ENCODE measurements at regions not wholly inside any gene's neighbourhood (a gene's known extent, or its start where the extent isn't known, plus 50 kb on each side); places are given as distances from the start of the nearest gene placed in this dataset.

GRCh38 chr12:107288414-107289127 is 195.2 kb upstream of the CRY1 start:
- H3K9me3 ChIP-seq (ENCODE audit: insufficient read depth in 2 of 2, low read depth in 1 of 2, low read length in 1 of 2), result peaks cover 3 to 5% of the 10 kb centered on the region in 2 experiments; a peak in 2 of 4 replicates
- no peak for TF ChIP-seq CBX8 (IDR thresholded peaks at IDR 0.05; ENCODE audit: borderline replicate concordance, low read depth, low read length)
- TF ChIP-seq MAFK (IDR thresholded peaks at IDR 0.05; ENCODE audit: low read depth, low read length), result no peak
- no peak for TF ChIP-seq SIN3A (conservative IDR thresholded peaks at IDR 0.05 in 1 of 2, IDR thresholded peaks at IDR 0.05 in 1 of 2; ENCODE audit: low read depth in 1 of 2, low read length in 2 of 2)
- H2AK5ac ChIP-seq (ENCODE audit: low read depth, low read length), result no peak overlapping the region
- H2AFZ ChIP-seq (ENCODE audit: low read length), result no peak overlapping the region
- H3K4me2 ChIP-seq (ENCODE audit: insufficient read depth in 1 of 2, low read depth in 2 of 2, low read length in 2 of 2), result no peak overlapping the region
- 90% methylated on average over 15 of the region's 15 CpGs; no CpG with 5 or more reads in 1 of the 2 experiments for WGBS, 2 experiments (ENCODE audit: extremely low coverage in 1 of 2, insufficient coverage in 1 of 2, insufficient read length in 1 of 2, insufficient replicate concordance in 2 of 2, low coverage in 1 of 2, low lambda C conversion rate in 2 of 2, missing lambda C conversion rate in 1 of 2)
- H3K56ac ChIP-seq (replicated peaks; ENCODE audit: insufficient read length, low read depth, low read length), result no peak overlapping the region
- no peak overlapping the region for H3K23ac ChIP-seq (ENCODE audit: insufficient read length)
- no peaks in the 10 kb centered on the region for H3K27me3 ChIP-seq (replicated peaks in 1 of 4; ENCODE audit: control insufficient read depth in 3 of 4, extremely low read depth in 1 of 4, insufficient read depth in 3 of 4, low read length in 3 of 4)
- H3K9ac ChIP-seq (replicated peaks in 1 of 4; ENCODE audit: extremely low read depth in 1 of 4, low read depth in 3 of 4, low read length in 3 of 4), result no peak overlapping the region
- no peaks in the 10 kb centered on the region for H4K20me1 ChIP-seq (replicated peaks in 1 of 2; ENCODE audit: control insufficient read depth in 1 of 2, insufficient read depth in 2 of 2, low read length in 2 of 2)
- no peaks in the 10 kb centered on the region; a peak in 1 of 7 replicates for H3K4me1 ChIP-seq (replicated peaks in 1 of 4; ENCODE audit: control insufficient read depth in 3 of 4, insufficient read depth in 4 of 4, low read length in 3 of 4)
- no peak for FAIRE-seq
- H2BK12ac ChIP-seq (ENCODE audit: low read depth, low read length), result no peak overlapping the region
- no peak overlapping the region for H4K8ac ChIP-seq (ENCODE audit: extremely low read depth, insufficient read depth, low read length)
- H3K79me1 ChIP-seq (ENCODE audit: low read depth, low read length), result no peaks in the 10 kb centered on the region
- no peak overlapping the region for H4K5ac ChIP-seq (ENCODE audit: insufficient read length, low read depth, low read length)
- no peak overlapping the region for H3K4me3 ChIP-seq (ENCODE audit: extremely low read depth in 1 of 4, insufficient read depth in 2 of 4, low read depth in 3 of 4, low read length in 4 of 4)
- no peak overlapping the region for H2BK20ac ChIP-seq (ENCODE audit: low read length)
- POLR2A ChIA-PET (ENCODE audit: partially characterized antibody), result no interaction called here
- H2BK120ac ChIP-seq (replicated peaks; ENCODE audit: low read depth, low read length), result no peak overlapping the region
- no peak overlapping the region for H3K4ac ChIP-seq (replicated peaks; ENCODE audit: insufficient read length, low read depth, low read length)
- no peaks in the 10 kb centered on the region for H3K36me3 ChIP-seq (ENCODE audit: control insufficient read depth in 2 of 4, insufficient read depth in 4 of 4, low read length in 3 of 4)
- no peaks in the 10 kb centered on the region for H3K79me2 ChIP-seq (ENCODE audit: control insufficient read depth in 1 of 2, insufficient read depth in 2 of 2, low read length in 2 of 2)
- no peak overlapping the region; the same call in 1 of the 2 replicates for H2BK15ac ChIP-seq (ENCODE audit: low read length)
- no peak overlapping the region for H2BK5ac ChIP-seq (ENCODE audit: low read depth, low read length)
- no peak overlapping the region for H3K27ac ChIP-seq (ENCODE audit: low read depth, low read length)
- H3K23me2 ChIP-seq (ENCODE audit: low read depth, low read length), result no peaks in the 10 kb centered on the region
- no peak overlapping the region for H4K91ac ChIP-seq (replicated peaks; ENCODE audit: insufficient read length, low read length)
- CTCF ChIA-PET (ENCODE audit: partially characterized antibody), result interaction anchor here (0.6 kb wide), 1 partner anchor 62 kb away, joined by 3 read pairs; no protein-coding TSS in a partner anchor
- no peak for DNase-seq (ENCODE audit: low read depth in 1 of 2, low spot score in 2 of 2)
- no peak overlapping the region for H3K14ac ChIP-seq (ENCODE audit: insufficient read length)
- H3K18ac ChIP-seq (ENCODE audit: extremely low read depth, low read length), result no peak overlapping the region

Data from H1 (cell line).